ENCODE measurements at regions not wholly inside any gene's neighbourhood (a gene's known extent, or its start where the extent isn't known, plus 50 kb on each side); places are given as distances from the start of the nearest gene placed in this dataset.

DNA sequence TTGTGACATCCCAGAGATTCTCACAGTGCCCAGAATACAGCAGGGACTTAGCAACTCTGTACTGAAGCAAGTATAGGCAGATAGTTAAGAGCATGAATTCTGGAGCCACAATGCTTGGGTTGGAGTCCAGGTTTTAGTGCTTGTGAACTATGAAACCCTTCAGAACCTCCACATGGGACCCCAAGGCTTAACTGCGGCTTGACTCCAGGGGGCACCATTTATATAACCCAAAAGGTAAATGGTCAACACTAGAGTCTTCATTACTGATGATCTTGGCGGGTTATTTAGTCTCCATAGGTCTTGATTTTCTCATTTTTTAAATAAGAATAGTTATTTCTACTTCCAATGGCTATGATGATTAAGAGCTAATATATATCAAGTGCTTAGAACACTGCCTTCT is 390.3 kb downstream of the TAF11L14 start:
- TF ChIP-seq, protein P1, sequence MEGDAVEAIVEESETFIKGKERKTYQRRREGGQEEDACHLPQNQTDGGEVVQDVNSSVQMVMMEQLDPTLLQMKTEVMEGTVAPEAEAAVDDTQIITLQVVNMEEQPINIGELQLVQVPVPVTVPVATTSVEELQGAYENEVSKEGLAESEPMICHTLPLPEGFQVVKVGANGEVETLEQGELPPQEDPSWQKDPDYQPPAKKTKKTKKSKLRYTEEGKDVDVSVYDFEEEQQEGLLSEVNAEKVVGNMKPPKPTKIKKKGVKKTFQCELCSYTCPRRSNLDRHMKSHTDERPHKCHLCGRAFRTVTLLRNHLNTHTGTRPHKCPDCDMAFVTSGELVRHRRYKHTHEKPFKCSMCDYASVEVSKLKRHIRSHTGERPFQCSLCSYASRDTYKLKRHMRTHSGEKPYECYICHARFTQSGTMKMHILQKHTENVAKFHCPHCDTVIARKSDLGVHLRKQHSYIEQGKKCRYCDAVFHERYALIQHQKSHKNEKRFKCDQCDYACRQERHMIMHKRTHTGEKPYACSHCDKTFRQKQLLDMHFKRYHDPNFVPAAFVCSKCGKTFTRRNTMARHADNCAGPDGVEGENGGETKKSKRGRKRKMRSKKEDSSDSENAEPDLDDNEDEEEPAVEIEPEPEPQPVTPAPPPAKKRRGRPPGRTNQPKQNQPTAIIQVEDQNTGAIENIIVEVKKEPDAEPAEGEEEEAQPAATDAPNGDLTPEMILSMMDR (IDR thresholded peaks at IDR 0.05): no peak
- no peak for TF ChIP-seq ZFX (IDR thresholded peaks at IDR 0.05; ENCODE audit: borderline replicate concordance)
- H3K27ac ChIP-seq: no peak overlapping the region

DNA sequence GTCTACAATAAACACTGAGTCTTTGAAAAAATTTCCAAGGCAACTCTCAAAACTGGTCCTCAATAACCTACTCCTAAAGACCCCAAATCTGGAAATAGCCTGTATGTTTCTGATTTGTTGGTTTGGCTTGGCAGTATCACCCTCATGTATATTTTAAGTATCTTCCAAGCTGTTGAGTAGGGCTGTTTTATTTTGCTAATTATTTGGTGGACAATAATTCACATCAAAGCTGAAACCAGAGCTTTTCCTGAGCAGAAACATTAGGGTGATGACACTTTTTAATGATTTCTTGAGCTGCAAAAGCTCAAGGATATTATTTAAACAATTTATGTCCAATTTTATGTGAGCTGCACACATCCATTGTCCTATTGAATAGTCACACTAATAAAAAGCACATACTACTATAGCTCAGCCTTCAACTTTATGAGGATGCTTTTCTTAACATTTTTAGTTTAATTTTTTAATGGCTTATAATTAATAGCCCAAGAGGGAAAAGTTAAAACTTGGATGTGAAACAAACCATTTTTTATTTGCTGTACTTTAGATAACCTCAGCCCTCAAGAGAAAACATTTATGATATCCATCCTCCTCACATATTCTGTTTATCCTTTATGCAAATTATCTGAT is 393.1 kb downstream of the TAF11L14 start:
- H3K27ac ChIP-seq: no peak overlapping the region

DNA sequence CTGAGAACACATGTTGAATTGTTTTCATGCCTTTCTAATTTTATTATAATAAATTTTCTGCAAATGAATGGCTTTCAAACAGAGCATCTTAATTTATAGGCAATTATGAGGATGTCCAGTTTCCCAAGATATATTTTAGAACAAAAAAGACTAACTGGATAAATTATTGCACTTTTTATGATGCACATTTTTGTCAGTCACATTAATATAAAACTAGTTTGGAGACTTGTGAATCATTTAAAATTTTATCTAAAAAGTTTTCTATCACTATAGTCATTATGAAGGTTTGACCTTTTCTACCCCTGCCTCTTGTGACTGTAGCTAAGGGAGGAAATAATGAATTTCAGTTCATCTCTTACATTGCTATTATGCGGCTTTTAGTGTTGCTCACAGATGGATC is 393.8 kb downstream of the TAF11L14 start:
- TF ChIP-seq ZFX (IDR thresholded peaks at IDR 0.05; ENCODE audit: borderline replicate concordance): no peak
- TF ChIP-seq, protein P1 (IDR thresholded peaks at IDR 0.05): no peak
- H3K27ac ChIP-seq: no peak overlapping the region

More for the DNA sequence above, 393.1 kb downstream of the TAF11L14 start:
- TF ChIP-seq ZFX (IDR thresholded peaks at IDR 0.05; ENCODE audit: borderline replicate concordance): no peak
- TF ChIP-seq, protein P1 (IDR thresholded peaks at IDR 0.05): no peak

DNA sequence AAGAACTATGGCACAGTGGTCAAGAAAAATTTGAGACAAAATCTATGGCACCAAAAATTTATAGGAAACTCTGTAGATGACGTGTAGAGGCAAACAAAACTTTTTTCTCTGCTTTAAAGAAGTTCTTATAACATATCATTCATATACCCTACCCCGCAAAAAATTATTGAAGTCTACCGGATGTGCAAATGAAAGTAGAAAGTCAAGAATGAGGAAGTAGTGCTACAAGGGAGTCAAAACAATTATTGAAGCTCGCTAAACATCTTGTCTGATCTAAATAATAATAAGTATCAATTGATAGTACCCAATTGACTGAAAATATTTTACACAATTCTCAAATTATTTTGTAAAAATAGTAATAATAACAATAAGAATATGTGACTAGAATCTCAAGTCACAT is 398.5 kb downstream of the TAF11L14 start:
- H3K27ac ChIP-seq: no peak overlapping the region
- TF ChIP-seq ZFX (IDR thresholded peaks at IDR 0.05; ENCODE audit: borderline replicate concordance): no peak
- TF ChIP-seq, protein P1 (IDR thresholded peaks at IDR 0.05): no peak

DNA sequence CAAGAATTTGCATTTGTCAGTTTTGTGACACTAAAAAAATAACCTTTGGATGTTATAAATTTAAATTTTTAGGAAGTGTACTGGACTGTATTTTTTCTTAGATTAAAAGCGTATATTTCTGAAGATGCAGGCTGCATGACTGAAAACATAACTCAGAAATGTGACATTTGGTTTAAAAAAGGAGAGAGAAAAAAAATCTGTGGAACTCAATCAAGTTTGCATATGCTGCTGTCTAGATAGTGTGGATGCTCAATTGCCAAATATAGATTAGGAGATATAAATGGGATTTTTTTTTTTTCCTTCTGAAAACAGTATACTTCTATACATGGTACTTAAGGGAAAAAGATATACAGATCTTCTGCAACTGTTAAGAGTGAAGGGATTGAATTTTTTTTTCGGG is 402.3 kb downstream of the TAF11L14 start:
- TF ChIP-seq ZFX (IDR thresholded peaks at IDR 0.05; ENCODE audit: borderline replicate concordance): no peak
- TF ChIP-seq, protein P1 (IDR thresholded peaks at IDR 0.05): no peak
- H3K27ac ChIP-seq: no peak overlapping the region

DNA sequence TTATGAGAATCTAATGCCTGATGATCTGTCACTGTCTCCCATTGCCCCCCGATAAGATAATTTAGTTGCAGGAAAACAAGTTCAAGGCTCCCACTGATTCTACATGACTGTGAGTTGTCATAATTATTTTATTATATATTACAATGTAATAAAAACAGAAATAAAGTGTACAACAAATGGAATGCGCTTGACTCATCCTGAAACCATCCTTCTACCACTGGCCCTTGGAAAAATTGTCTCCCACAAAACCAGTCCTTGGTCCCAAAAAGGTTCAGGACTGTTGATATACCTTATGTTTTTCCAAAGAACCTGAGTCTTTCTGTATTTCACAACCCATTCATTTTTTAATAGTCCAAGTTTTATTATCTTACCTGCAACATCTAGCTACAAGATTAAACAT is 403.5 kb downstream of the TAF11L14 start:
- TF ChIP-seq ZFX (IDR thresholded peaks at IDR 0.05; ENCODE audit: borderline replicate concordance): no peak
- TF ChIP-seq, protein P1 (IDR thresholded peaks at IDR 0.05): no peak
- no peak overlapping the region for H3K27ac ChIP-seq

DNA sequence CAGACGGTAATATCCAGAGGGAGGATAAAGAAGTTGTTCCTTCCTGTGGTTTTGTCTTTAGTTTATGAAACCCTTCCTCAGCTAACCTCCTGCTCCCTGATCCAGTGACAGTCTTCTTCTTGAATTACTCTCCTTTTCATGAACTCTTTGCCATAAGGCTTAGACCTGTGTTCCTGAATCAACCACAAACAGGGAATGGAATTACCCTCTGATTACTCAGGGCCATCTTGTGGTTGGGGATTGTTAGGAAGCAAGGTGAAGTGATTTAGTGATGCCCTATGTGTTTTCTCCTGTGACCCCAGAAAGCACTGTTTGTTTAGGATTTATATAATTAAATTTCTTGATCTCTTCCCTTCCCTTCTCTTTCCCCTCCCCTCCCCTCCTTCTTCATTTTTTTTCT is 409.1 kb downstream of the TAF11L14 start:
- H3K27ac ChIP-seq: no peak overlapping the region
- TF ChIP-seq, protein P1 (IDR thresholded peaks at IDR 0.05): no peak
- no peak for TF ChIP-seq ZFX (IDR thresholded peaks at IDR 0.05; ENCODE audit: borderline replicate concordance)

Measured in 22Rv1 (cell line).